SJSA1 (cell line): ENCODE measurements at regions not wholly inside any gene's neighbourhood (a gene's known extent, or its start where the extent isn't known, plus 50 kb on each side); places are given as distances from the start of the nearest gene placed in this dataset.

Experiments used
- DNase-seq, 2 experiments: peaks; one replicate each; pipeline ENCODE4 v3.0.0-alpha.2; 2015 to 2020; ENCODE audit warnings: low spot score in 2 of 2, low read depth in 1 of 2
- H3K27ac ChIP-seq: fragments of 250-450 bp; sonication (Bioruptor Pico); 2 replicates; pipeline ENCODE4 v1.5.1; 2020; ENCODE audit warnings: mild to moderate bottlenecking, moderate library complexity
- H3K27me3 ChIP-seq: fragments of 250-450 bp; sonication (Bioruptor Pico); replicated peaks from 2 replicates; pipeline ENCODE4 v1.5.1; 2020; ENCODE audit warnings: mild to moderate bottlenecking, moderate library complexity
- H3K36me3 ChIP-seq: fragments of 250-450 bp; sonication (Bioruptor Pico); 2 replicates; pipeline ENCODE4 v1.5.1; 2020; ENCODE audit warnings: mild to moderate bottlenecking
- H3K4me1 ChIP-seq: fragments of 250-450 bp; sonication (Bioruptor Pico); replicated peaks from 2 replicates; pipeline ENCODE4 v1.6.1; 2021; ENCODE audit warnings: mild to moderate bottlenecking
- H3K4me3 ChIP-seq: fragments of 250-450 bp; sonication (Bioruptor Pico); 2 replicates; pipeline ENCODE4 v1.5.1; 2020; ENCODE audit warnings: mild to moderate bottlenecking
- H3K9me3 ChIP-seq: fragments of 250-450 bp; sonication (Bioruptor Pico); replicated peaks from 2 replicates; pipeline ENCODE4 v1.5.1; 2020; ENCODE audit warnings: mild to moderate bottlenecking

DNA sequence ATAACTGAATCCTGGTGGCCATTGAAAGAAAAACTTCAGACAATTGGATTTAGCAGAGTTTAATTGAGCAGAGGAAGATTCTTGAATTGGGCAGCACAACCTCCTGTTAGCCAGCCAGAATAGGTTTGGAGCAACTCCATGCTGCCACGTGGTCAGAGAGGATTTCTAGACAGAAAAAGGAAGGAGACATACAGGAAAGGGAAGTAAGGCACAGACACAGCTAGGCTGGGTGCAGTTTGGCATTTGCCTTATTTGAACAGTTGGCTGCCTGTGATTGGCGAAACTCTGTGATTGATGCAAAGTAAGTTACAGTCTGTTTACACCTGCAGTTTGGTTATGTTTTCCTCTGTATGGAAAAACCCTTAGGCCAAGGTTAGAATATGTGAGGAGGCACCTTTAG lies 85.8 kb upstream of the SPATA13 start:
- H3K9me3 ChIP-seq: no peaks in the 10 kb centered on the region
- no peak for DNase-seq
- H3K4me1 ChIP-seq: peaks cover 11% of the 10 kb centered on the region
- H3K27me3 ChIP-seq: no peaks in the 10 kb centered on the region
- no peaks in the 10 kb centered on the region for H3K36me3 ChIP-seq
- no peak overlapping the region for H3K27ac ChIP-seq
- H3K4me3 ChIP-seq: no peak overlapping the region

DNA sequence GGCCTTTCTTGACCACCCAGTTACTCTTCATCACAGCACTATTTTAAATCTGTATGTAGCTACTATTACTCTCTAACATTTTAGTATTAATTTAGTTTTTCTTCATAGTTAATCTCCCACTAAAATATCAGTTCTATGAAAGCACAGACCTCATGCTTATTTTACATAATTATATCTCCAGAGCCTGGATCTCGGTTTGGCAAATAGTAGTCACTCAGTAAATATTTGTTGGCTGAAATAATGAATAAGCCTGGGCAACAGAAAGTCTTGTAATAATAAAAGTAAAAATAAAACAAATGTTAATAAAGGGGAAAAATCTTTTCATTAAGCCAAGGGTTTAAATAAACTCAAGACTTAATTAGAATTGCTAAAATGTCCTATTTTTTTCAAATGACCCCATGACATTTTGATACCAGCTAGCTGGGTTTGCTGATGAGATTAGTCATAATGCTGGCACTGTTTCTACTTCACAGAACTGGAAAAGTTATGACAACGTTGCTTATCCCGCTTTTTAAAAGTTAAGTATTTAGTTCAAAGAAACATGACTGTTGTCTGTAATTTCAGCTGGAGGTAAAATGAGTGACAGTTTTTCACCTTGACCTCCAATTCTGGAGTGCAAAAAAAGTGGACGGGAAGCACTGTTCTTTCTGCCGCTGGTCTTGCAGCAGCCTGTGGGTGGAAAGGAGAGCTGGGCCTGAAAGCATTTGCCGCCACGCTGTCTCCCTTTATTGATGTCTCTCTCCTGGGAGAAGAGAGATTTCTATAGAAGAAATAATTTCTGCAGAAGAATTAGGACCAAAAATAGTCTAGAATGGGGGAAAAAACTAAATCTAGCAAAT lies 85.2 kb upstream of the SPATA13 start:
- Histone ChIP-seq H3K4me3 (no peak overlapping the region), H3K27ac (no peak overlapping the region), H3K4me1 (peaks cover 11% of the 10 kb centered on the region), H3K27me3 (no peaks in the 10 kb centered on the region), H3K9me3 (no peaks in the 10 kb centered on the region), H3K36me3 (no peaks in the 10 kb centered on the region)
- no peak for DNase-seq

DNA sequence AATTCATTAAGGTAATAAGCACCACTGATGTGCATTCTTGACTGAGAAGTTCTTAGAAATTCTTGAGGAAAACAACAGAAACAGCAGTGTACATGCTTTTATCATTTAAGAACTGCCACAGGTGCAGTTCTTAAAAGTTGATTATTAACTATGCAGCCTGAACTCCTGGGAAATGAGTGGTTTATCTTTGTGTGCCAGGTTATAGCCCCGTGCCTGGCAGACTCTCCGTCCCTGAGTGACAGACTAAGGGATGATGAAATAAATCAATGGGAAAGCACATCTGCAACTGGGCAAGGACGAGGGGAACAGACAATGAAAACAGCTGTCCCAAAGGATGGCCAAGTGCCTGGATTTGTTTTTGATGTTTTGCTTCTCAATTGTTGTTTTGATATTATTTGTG lies 84.4 kb upstream of the SPATA13 start:
- H3K4me1 ChIP-seq: peaks cover 8% of the 10 kb centered on the region
- no peak overlapping the region for H3K27ac ChIP-seq
- H3K9me3 ChIP-seq: no peaks in the 10 kb centered on the region
- DNase-seq: no peak
- no peaks in the 10 kb centered on the region for H3K36me3 ChIP-seq
- no peaks in the 10 kb centered on the region for H3K27me3 ChIP-seq
- H3K4me3 ChIP-seq: no peak overlapping the region

DNA sequence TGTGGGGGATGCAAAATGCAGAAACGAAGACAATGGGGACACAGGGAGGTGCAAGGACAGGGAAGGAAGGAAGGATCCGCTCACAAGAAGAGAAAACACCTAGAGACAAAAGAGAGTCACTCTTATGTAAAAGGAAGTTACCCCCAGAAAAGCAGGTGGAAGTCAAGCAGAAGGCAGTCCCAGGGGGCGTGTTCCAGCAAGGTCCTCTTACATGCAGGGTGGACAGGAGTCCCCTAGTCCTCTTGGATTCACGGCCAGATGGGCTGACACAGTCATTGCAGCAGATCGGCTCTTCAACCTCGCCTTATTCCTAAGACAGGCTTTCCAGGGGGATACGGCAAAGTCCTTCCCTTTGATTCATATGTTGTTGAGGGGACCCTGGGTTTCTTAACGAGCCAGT lies 83.9 kb upstream of the SPATA13 start:
- no peaks in the 10 kb centered on the region for H3K36me3 ChIP-seq
- no peak for DNase-seq

DNA sequence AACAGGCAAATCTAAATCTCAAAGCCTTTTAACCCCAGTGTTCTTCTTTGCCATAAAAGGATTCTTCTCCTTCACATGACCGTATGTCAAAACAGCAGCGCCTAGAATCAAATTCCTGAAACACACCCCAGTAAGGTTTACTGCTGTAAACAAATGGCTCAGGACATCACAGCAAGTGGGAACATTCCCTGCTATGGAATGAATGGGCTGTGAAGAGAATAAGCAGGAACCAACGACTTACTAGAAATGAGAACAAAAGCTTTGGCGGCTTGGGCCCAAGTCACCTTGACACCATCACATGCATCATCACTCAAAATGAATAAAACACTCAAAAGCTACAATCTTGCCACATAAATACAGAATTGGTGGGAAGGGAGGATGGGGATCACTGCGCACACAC lies 80.4 kb upstream of the SPATA13 start:
- H3K27me3 ChIP-seq: no peaks in the 10 kb centered on the region
- no peak overlapping the region for H3K4me3 ChIP-seq
- DNase-seq: no peak

More for the DNA sequence above, 83.9 kb upstream of the SPATA13 start:
- H3K4me1 ChIP-seq: peaks cover 3% of the 10 kb centered on the region; the same call in 1 of the 2 replicates
- H3K27ac ChIP-seq: no peak overlapping the region
- no peaks in the 10 kb centered on the region for H3K9me3 ChIP-seq
- H3K27me3 ChIP-seq: no peaks in the 10 kb centered on the region
- H3K4me3 ChIP-seq: no peak overlapping the region

DNA sequence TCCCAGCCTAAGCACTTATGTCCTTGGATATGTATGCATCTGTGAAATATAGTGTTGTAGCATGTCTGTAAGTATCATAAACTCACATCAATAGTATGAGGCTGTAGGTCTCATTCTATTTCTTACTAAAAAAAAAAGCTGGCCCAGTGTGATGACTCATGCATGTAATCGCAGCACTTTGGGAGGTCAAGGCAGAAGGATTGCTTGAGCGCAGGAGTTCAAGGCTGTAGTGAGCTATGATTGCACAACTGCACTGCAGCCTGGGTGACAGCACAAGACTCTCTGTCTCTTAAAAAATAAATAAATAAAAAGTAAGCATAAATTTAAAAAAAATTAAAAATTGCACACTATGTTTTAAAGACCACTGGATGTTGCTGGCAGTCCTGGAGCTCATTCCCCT lies 79.1 kb upstream of the SPATA13 start:
- Histone ChIP-seq H3K9me3 (no peaks in the 10 kb centered on the region), H3K27ac (no peak overlapping the region), H3K36me3 (no peaks in the 10 kb centered on the region), H3K27me3 (no peaks in the 10 kb centered on the region), H3K4me3 (no peak overlapping the region), H3K4me1 (peaks cover 6% of the 10 kb centered on the region; the same call in 1 of the 2 replicates)
- DNase-seq: no peak

More for the DNA sequence above, 80.4 kb upstream of the SPATA13 start:
- Histone ChIP-seq H3K4me1 (no peaks in the 10 kb centered on the region), H3K27ac (no peak overlapping the region), H3K9me3 (no peaks in the 10 kb centered on the region), H3K36me3 (no peaks in the 10 kb centered on the region)

DNA sequence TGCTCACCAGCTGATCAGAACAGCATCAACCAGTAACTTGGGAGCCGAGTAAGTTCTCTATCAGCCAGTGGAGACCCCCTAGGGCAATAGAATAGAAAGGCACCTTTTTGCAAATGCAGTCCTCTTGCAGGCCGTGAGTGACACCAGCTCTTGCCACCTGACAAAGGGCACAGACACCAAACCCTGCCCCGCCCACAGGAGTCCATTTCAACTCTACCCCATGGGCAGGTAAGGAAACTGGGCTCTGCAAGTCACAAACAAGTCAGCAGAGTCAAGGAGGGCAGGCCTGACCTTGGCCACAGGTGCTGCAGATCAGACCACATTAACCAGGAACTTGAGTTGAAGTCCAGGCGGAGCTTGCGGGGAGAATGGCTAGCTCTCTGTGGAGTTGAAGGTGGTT lies 77.4 kb upstream of the SPATA13 start:
- no peaks in the 10 kb centered on the region for H3K36me3 ChIP-seq
- H3K4me1 ChIP-seq: peaks cover 9% of the 10 kb centered on the region
- no peak for DNase-seq
- H3K4me3 ChIP-seq: no peak overlapping the region
- H3K27me3 ChIP-seq: no peaks in the 10 kb centered on the region
- H3K9me3 ChIP-seq: no peaks in the 10 kb centered on the region
- no peak overlapping the region for H3K27ac ChIP-seq

DNA sequence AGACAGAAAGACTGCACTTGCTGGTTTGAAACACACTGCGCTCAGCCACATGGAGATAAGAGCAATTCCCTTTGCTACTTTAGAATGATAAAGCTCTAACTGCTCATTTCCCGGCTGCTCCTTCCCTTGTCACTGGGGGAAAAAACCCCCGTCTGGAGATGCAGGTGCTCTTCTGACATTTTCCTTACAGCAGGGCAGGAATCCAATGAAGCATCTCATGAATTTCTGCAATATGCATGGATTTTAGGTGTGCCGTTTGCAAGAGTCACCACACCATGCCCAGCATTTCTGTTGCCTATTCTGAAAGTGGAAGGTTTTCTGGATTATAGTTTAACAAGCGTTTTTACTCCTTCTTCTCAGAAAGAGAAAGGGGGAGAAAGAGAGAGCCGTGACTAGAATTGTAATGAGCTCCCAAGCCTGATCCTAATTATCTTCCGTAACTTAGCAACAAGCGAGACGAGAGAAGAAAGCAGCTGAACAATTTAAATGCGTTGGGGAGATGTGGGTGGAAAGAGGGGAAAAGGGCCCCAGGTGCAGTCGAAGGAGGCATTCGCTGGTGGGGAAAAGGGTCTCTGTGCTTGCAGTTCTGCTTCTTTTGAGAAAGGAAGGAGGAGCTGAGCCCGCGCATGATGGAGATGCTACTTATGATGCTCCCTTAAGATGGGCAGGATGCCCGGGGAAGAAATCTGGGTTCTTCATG lies 76.6 kb upstream of the SPATA13 start:
- H3K4me3 ChIP-seq: no peak overlapping the region
- H3K36me3 ChIP-seq: no peaks in the 10 kb centered on the region

DNA sequence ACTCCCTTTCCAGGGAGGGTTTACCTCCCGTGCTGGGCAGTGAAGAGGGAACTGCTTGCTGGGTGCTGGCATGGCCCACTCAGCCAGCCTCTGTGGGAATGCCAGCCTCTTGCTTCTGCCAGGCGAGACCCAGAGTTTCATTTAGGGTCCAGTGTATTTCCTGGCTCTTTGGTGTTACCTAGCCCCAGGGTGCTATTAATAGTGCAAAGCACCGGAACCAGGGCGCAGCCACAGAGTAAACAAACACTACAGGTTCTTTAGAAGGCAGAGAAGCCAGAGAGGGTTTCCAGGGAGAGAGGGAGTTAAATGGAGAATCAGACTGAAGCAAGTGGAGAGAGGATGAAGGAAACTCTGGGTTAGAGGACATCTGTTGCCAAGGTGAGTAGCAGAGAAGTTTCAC lies 74.9 kb upstream of the SPATA13 start:
- no peak for DNase-seq
- Histone ChIP-seq H3K27me3 (no peaks in the 10 kb centered on the region), H3K9me3 (no peaks in the 10 kb centered on the region), H3K4me3 (no peak overlapping the region), H3K27ac (no peak overlapping the region), H3K36me3 (no peaks in the 10 kb centered on the region), H3K4me1 (peaks cover 9% of the 10 kb centered on the region)

More for the DNA sequence above, 76.6 kb upstream of the SPATA13 start:
- Histone ChIP-seq H3K27me3 (no peaks in the 10 kb centered on the region), H3K4me1 (peaks cover 9% of the 10 kb centered on the region), H3K9me3 (no peaks in the 10 kb centered on the region), H3K27ac (no peak overlapping the region)
- DNase-seq: no peak

DNA sequence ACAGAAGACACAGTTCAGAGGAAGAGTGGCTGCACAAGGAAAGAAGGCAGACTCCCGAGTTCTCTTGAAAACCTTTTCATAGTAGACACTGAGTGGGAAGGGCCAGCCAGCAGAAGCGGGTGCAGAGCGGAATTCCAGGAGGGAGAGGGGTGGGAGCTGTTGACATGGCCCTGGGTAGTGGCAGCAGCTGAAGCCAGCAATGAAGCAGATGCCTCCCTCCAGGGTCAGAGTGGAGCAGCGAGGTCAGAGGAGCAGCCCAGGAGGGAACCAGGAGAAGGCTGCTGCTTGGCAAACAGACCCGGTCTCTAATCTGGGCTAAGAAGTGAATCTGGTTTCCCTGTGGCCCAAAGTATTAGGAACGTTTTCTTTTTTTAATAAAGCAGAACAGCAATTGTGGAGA lies 73.9 kb upstream of the SPATA13 start:
- no peak for DNase-seq
- Histone ChIP-seq H3K36me3 (no peaks in the 10 kb centered on the region), H3K9me3 (no peaks in the 10 kb centered on the region), H3K27me3 (no peaks in the 10 kb centered on the region), H3K4me3 (no peak overlapping the region), H3K27ac (no peak overlapping the region), H3K4me1 (peaks cover 10% of the 10 kb centered on the region)

DNA sequence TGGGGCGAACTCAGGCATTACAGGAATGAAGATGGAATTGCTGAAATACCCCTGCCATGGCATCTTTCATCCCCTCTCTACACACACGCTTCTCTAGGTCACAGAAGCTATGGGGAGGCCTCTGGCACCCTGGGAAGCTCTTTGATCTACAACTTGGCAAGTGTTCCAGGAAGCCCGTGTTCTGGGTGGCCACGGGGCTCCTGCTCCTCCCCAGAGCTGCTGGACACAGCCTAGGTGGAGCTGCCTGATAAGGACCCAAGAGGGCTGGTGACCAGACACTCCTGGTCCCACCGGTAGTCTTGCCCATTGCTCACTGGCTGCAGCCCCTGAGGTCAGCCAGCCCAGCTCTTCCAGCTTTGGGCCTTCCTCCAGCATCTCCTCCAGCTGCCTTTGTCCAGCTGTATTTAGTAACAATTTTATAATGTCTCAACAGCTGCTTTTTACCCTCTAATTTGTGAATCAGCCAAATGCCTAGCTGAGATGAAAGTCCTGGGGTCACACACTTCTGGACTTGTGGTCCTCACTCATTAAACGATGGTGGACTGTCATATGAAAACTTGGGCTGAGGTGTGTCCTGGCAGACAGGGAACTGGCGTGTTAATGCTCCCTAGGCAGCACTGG lies 72.8 kb upstream of the SPATA13 start:
- Histone ChIP-seq H3K36me3 (no peaks in the 10 kb centered on the region), H3K9me3 (no peaks in the 10 kb centered on the region), H3K27me3 (no peaks in the 10 kb centered on the region), H3K4me1 (peaks cover 21% of the 10 kb centered on the region), H3K4me3 (no peak overlapping the region), H3K27ac (no peak overlapping the region)
- DNase-seq: no peak

DNA sequence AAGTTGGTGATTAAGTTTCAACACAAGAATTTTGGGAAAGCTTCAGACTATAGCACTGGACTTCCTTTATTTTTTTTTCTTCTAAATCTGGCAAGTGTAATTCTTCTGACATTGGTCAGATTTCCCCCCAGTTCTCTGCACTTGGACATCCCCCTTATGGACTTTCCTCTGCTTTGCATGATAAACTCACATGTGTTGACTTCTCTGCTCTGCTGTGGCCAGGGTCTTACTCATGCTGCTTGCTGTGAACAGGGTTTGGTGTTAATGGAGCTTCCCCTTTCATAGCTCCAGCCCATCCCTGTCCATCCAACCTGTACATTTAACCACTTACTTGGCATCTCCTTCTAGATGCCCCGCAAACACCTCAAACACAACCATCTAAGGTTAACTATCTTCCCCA lies 70.5 kb upstream of the SPATA13 start:
- H3K4me3 ChIP-seq: no peak overlapping the region
- H3K4me1 ChIP-seq: peaks cover 26% of the 10 kb centered on the region
- H3K27me3 ChIP-seq: no peaks in the 10 kb centered on the region
- no peak overlapping the region for H3K27ac ChIP-seq
- no peaks in the 10 kb centered on the region for H3K9me3 ChIP-seq
- H3K36me3 ChIP-seq: no peaks in the 10 kb centered on the region
- no peak for DNase-seq

DNA sequence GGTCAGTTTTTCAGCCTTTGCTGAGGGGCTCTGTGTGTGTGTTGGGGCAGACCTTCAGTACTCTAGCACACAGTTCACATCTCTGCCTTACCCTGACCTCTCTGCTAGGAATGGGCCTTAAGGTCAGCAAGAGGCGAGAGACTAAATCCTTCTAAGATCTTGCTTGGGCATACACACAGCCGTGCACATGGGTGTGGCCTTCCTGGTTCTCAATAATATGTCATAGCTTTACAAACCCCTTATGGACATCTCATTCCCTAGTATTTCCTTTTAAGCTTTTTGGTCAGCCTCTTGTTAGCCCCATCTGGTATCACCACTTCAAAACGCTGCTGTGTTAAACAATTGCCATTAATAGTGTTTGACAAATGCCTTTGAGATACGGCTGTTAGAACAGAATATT lies 69.4 kb upstream of the SPATA13 start:
- Histone ChIP-seq H3K4me3 (no peak overlapping the region), H3K36me3 (no peaks in the 10 kb centered on the region), H3K4me1 (peaks cover 20% of the 10 kb centered on the region)

DNA sequence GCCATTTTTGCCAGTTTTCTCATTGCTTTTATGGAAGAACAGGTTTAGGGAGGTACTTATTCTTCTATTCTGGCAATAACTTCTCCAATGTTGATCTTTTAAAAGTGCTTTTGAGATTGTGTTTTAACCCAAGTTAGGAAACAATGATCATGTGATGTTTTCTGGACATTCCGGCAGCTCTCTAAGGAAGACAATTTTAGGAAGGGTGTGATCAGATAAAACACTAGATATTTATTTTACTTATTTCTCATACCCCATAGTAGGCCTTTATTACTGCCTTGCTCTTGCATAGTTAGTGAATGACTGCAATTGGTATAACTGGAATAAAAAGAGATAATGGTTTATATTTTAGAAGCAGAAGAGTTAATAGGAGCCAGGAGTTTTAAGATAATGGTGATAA lies 68.4 kb upstream of the SPATA13 start:
- Histone ChIP-seq H3K27me3 (no peaks in the 10 kb centered on the region), H3K4me1 (peaks cover 26% of the 10 kb centered on the region), H3K36me3 (no peaks in the 10 kb centered on the region), H3K9me3 (no peaks in the 10 kb centered on the region), H3K27ac (no peak overlapping the region), H3K4me3 (no peak overlapping the region)
- no peak for DNase-seq

More for the DNA sequence above, 69.4 kb upstream of the SPATA13 start:
- DNase-seq: no peak
- Histone ChIP-seq H3K27ac (no peak overlapping the region), H3K9me3 (no peaks in the 10 kb centered on the region), H3K27me3 (no peaks in the 10 kb centered on the region)
